Posterior cingulate gyrus (tissue), 11 donors: ENCODE measurements at regions not wholly inside any gene's neighbourhood (a gene's known extent, or its start where the extent isn't known, plus 50 kb on each side); places are given as distances from the start of the nearest gene placed in this dataset.
"Not testable (repeated sequence)": the region's sequence is repeated elsewhere in the genome, so short reads cannot be mapped to it uniquely, and the experiment has no call there.

ENCODE experiments used
- DNase-seq, 10 donors: peaks; one replicate each; pipeline versions ENCODE4 v3.0.0 to v3.0.0-alpha.2; 2020 to 2021; ENCODE audit warnings: mixed read lengths in 3 of 10
- intact Hi-C: fragments of 100-400 bp; cut with DNase I; formaldehyde crosslinking; loops from one replicate; pipeline ENCODE4 v1.15.1; 2023

GRCh38 chr14:104390941-104391901 lies 188.3 kb upstream of the C14orf180 start:
- intact Hi-C loops = no loop called here
- DNase-seq = peak in 2 of 10 donors; percentile 57 to 58

GRCh38 chr14:104392001-104392395 lies 187.6 kb upstream of the C14orf180 start:
- DNase-seq = peak in 1 of 10 donors; percentile 47

GRCh38 chr14:104392396-104393198 lies 187.0 kb upstream of the C14orf180 start:
- intact Hi-C loops = no loop called here

More at GRCh38 chr14:104392001-104392395, 187.6 kb upstream of the C14orf180 start:
- intact Hi-C loops = no loop called here

GRCh38 chr14:104393199-104393897 lies 186.2 kb upstream of the C14orf180 start:
- DNase-seq = peak in 2 of 10 donors; percentile 67 to 75
- intact Hi-C loops = no loop called here

More at GRCh38 chr14:104392396-104393198, 187.0 kb upstream of the C14orf180 start:
- peak in 2 of 10 donors; percentile 31 to 59 for DNase-seq

DNA sequence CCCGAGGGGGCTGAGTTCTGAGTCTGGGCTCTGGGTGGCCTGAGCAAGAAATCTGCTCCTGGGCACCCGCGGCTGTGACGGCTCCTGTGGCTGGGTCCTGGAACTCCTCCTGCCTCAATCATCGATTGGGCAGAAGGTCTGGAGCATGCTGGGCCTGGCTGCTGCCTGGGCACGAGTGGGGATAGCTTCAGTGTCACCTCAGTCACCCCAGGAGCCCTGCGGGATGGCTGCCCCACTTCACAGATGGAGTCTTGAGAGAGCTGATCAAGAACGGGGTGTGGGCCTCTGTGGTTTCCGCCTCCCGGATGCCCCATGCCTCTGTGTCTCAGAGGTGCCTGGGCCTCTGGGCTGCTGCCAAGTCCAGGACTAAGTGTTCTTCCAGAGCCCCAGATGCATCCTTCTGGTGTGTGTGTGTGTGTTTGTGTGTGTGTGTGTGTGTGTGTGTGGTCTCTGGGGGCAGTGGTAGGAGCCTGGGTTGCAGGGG lies 185.6 kb upstream of the C14orf180 start:
- peak in 2 of 10 donors; percentile 64 to 69 for DNase-seq
- intact Hi-C loops = no loop called here

DNA sequence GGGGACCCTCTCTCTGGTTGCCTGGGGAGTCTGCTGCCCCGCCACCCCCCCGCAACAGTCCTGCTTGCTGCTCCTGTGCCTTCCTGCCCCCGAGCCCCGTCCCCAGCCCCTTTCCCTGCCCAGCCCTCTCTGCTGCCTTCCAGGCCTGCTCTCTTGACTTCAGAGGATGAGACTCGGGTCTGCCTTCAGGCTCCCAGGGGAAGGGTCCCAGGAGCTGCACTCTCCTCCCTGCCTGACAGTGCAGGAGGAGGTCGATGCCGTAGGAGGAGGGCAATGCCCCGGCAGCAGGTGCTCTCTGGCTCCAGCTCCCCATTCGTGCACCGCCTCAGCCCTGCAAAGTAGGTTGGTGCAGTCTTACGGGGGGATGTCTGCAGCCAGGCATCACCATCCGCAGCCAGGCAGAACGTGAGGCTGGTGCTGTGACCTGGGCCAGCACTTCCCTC lies 185.1 kb upstream of the C14orf180 start:
- DNase-seq = peak in 2 of 10 donors; percentile 41 to 53
- intact Hi-C loops = no loop called here

- DNase-seq = peak in 1 of 10 donors; percentile 27
- intact Hi-C loops = no loop called here
Observed at GRCh38 chr14:104395276-104395675, 184.3 kb upstream of the C14orf180 start.

DNA sequence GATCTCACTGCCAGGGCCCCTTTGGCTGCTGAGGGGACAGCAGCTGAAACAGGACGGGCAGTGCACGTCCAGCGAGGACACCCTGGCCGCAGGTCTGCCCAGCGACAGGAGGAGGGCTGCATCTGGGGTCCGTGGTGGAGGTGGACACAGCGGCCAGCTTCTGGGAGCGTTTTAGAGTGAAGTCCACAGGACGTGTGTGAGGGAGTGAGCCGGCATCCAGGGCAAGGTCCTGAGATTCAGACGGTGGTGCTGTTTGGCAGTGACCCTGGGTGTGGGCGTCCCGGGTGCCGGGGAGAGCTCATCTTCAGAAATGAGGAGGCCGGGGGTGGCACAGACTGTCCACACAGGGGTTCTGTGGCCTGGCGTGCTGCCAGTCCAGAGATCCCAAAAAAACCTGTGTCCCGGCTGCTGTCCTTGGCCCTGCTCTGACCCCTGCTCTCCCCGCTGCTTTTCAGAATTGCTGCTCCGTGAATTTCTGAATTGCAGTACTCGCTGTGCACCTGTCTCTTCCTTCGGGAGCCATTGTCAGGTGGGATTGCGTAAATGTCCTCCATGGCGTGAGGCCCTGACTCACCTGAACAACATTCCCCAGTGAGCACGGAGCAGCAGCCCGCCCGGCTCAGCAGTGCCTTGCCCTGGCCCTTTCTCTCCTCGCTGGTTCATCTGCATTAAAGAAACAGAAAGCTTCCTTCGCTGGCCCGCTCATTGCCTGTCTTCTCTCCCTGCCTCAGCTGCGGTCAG lies 183.5 kb upstream of the C14orf180 start:
- intact Hi-C loops = no loop called here
- DNase-seq = peak in 2 of 10 donors; percentile 56 to 76

DNA sequence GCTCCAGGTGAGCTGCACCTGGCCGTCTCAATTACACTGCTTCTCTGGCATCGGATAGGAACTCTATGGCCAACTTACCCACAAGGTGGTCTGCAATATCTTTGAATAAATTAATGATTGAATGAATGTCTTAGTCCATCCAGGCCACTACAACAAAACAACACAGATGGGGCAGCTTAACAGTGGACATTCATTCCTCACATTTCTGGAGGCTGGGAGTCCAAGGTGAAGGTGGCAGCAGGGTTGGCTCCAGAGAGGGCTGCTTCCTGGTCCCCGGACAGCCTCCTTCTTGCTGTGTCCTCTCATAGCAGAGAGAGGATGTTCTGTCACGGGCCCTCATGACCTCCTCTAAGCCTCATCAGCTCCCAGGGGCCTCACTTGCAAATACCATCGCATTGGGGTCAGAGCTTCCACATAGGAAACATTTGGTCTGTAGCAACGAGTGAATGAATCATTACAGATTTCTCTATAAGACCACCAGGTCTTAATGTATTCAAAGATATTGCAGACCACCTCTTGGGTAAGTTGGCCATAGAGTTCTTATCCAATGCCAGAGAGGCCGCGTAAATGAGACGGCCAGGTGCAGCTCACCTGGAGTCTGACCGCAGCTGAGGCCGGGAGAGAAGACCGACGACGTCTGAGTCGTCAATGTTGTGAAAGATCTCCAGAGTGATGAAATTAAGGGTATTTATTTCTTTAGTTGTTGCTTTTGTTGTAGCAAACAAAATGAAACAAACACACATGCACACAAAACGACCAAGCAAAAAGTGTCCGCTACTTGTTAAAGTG lies 182.7 kb upstream of the C14orf180 start:
- intact Hi-C loops = no loop called here
- DNase-seq = peak in 2 of 10 donors; percentile 59 to 76

GRCh38 chr14:104397956-104398355 lies 181.6 kb upstream of the C14orf180 start:
- DNase-seq = no peak
- intact Hi-C loops = no loop called here

DNA sequence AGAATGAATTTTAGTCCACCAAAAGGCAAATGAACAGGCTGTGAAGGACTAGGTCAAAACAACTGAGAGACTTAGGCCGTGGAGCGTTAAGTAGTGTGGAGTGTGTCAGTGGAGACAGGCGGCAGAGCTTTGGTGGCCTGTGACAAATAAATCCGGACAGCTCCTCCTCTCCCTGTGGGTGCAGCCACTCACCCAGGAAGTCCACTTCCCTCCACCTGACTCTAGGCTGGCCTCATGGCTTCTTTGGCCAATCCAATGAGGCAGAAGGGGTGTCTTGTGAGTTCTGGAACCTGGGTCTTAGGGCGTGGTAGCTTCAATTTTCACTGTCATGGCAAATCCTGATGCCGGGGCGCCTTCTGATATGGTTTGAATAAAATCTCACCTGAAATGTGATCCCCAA lies 180.9 kb upstream of the C14orf180 start:
- peak in 1 of 10 donors; percentile 18 for DNase-seq
- intact Hi-C loops = no loop called here

DNA sequence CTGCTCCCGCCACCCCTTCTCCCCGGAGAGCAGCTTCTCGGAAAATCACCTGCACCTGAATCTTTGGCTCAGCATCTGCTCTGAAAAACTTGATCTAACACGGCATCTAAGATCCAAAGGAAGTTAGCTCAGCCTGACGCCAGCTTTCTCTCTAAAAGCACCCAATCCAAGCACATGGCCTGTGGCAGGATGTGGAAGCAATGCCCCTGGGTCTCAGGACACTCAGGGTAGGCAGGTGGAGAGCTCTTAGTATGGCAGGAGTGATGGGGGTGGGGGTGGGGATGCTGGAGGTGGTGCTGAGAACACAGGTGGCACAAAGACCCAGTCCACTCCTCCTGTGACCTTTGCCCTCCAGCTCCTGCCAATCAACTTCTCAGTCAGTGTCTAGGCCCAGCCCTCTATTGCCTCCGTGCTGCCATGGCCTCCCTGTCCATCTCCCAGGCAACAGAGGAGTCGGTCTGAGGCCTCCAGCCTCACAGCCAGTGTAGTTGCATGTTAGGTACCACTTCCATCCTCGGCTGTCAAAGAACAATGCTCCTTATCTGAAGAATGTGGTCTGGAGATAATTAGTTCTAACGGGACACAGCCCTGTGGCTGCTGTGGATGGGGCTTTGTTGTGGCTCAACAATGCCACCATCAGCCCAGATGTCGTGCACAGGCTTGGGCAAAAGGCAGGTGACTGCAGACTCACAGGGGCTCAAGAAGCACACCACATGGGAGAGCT lies 180.0 kb upstream of the C14orf180 start:
- DNase-seq = peak in 2 of 10 donors; percentile 35 to 39

GRCh38 chr14:104400355-104400754 lies 179.2 kb upstream of the C14orf180 start:
- peak in 1 of 10 donors; percentile 24 for DNase-seq
- intact Hi-C loops = no loop called here

More for the DNA sequence above, 180.0 kb upstream of the C14orf180 start:
- intact Hi-C loops = no loop called here

DNA sequence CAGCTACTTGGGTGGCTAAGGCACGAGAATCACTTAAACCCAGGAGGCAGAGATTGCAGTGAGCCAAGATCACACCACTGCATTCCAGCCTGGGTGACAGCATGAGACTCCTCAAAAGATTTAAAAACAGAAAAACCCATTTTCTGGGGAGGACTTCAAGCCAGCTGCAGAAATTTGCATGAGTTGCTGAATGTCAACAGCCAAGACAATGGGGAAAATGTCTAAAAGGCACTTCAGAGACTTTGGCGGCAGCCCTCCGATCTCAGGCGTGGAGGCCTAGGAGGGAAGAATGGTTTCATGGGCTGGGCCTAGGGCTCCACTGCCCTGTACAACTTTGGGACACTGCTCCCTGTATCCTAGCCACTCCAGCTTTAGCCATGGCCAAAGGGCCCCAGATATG lies 177.8 kb upstream of the C14orf180 start:
- peak in 1 of 10 donors; percentile 43 for DNase-seq
- intact Hi-C loops = no loop called here

DNA sequence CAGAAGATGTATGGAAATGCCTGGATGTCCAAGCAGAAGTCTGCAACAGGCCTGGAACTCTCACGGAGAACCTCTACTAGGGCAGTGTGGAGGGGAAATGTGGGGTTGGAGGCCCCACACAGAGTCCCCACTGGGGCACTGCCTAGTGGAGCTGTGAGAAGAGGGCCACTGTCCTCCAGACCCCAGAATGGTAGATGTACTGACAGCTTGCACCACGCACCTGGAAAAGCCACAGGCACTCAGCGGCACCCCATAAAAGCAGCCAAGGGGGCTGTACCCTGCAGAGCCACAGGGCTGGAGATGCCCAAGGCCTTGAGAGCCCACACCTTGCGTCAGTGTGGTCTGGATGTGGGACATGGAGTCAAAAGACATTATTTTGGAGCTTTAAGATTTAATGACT lies 177.3 kb upstream of the C14orf180 start:
- intact Hi-C loops = not testable (repeated sequence)
- peak in 1 of 10 donors; percentile 25 for DNase-seq

DNA sequence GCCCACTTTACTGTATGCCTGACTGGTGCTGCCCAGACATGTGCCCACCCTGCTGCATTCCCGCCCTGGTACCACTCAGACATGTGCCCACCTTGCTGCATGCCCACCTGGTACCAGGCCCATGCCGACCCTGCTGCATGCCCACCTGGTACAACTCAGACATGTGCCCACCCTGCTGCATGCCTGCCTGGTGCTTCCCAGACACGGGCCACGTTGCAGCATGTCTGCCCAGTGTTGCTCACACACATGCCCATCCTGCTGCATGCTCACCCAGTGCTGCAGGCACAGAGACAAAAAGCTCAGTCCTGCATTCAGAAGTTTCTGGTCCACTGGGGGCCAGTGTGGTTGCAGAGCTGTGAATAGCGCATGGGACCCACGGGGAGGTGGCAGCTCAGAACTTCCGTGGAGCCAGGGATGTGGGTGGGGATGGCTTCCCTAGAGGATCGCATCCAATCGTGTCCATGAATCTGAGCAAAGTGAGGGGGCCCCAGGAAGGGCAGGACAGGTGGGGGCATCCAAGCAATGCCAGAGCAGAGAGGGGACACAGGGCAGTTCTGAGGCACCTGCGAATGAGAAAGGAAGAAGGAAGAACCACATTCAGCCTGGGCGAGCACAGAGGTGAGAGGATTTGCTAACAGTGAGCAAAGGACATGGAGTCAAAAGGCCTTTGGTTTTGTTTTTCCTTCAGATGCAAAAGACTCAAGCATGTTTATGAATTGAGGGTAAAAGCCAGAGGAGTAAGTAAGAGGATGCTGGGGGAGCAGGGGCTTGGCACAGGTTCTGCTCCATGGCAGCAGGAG lies 175.9 kb upstream of the C14orf180 start:
- DNase-seq = peak in 2 of 10 donors; percentile 52 to 65

DNA sequence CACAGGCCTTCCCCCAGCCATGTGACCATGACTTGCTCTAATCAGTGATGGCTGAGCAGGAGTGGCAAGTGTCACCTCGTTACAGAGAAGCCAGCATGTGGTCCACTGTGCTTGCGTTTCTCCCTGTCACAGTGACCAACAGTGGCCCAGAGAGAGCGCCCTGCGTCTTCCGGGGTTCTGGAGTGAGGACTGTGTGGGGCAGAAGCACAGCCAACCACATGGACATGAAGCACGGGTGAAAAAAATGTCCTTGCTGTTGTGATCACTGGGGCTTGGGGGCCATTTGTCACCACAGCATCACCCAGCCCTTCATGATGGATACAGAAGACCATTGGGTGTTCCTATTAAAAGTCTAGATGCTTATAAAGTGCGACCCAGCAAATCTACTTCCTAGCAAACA lies 174.6 kb upstream of the C14orf180 start:
- intact Hi-C loops = no loop called here
- peak in 1 of 10 donors; percentile 56 for DNase-seq

More for the DNA sequence above, 175.9 kb upstream of the C14orf180 start:
- intact Hi-C loops = no loop called here
